IMR-90 (cell line): ENCODE measurements at regions not wholly inside any gene's neighbourhood (a gene's known extent, or its start where the extent isn't known, plus 50 kb on each side); places are given as distances from the start of the nearest gene placed in this dataset.

ENCODE experiments used
- ATAC-seq: fragments of 200-7000 bp; cut with Tn5 transposase; 2 replicates; pipeline ENCODE4 v1.9.1; 2020; ENCODE audit warnings: low read depth, mild to moderate bottlenecking, moderate library complexity
- BruUV-seq: library from RNA; stranded (reverse); fragments of 400-500 nt; replicated peaks from 2 replicates; lab custom pipeline; 2021; lab: Mats Ljungman, UMichigan
- CTCF ChIA-PET: fragments of 300-600 bp; formaldehyde crosslinking; extraction: SDS; loops from one replicate; lab custom pipeline; 2021; ENCODE audit warnings: antibody characterized with exemption; lab: Yijun Ruan, JAX
- POLR2A ChIA-PET: fragments of 300-600 bp; sonication (Branson Sonifier 250); formaldehyde crosslinking; loops from one replicate; lab custom pipeline; 2022; ENCODE audit warnings: antibody characterized with exemption; ENCODE audit not compliant: unreplicated experiment; lab: Charles Lee
- DNase-seq: peaks from one replicate; pipeline ENCODE4 v3.0.0; 2013
- H2AFZ ChIP-seq: replicated peaks from 2 replicates; pipeline ENCODE3; 2013; ENCODE audit warnings: low read length, mild to moderate bottlenecking; ENCODE audit not compliant: poor library complexity
- H2AK5ac ChIP-seq: 2 replicates; pipeline ENCODE4 v1.6.1; 2013; ENCODE audit warnings: low read depth, low read length, inconsistent platforms
- H2AK9ac ChIP-seq: replicated peaks from 2 replicates; pipeline ENCODE3; 2013; ENCODE audit warnings: mild to moderate bottlenecking, low read depth, low read length, moderate library complexity; ENCODE audit not compliant: poor library complexity
- H2BK120ac ChIP-seq: 2 replicates; pipeline ENCODE4 v1.6.1; 2013; ENCODE audit warnings: low read depth, low read length, inconsistent platforms
- H2BK15ac ChIP-seq: 3 replicates; pipeline ENCODE4 v1.6.1; 2013; ENCODE audit warnings: low read depth, low read length, inconsistent platforms
- H2BK20ac ChIP-seq: 2 replicates; pipeline ENCODE4 v1.6.1; 2013; ENCODE audit warnings: low read depth, mild to moderate bottlenecking, inconsistent platforms, low read length, moderate library complexity
- H2BK5ac ChIP-seq: 2 replicates; pipeline ENCODE4 v1.6.1; 2013; ENCODE audit warnings: mild to moderate bottlenecking, low read depth, low read length, inconsistent platforms; ENCODE audit not compliant: poor library complexity, severe bottlenecking
- H3K14ac ChIP-seq: replicated peaks from 2 replicates; pipeline ENCODE4 v1.6.1; 2013; ENCODE audit warnings: low read depth, low read length, inconsistent platforms
- H3K18ac ChIP-seq: 2 replicates; pipeline ENCODE4 v1.6.1; 2013; ENCODE audit warnings: low read depth, low read length, control low read depth
- H3K23ac ChIP-seq: 2 replicates; pipeline ENCODE4 v1.6.1; 2013; ENCODE audit warnings: low read depth, low read length, inconsistent platforms
- H3K27ac ChIP-seq: 2 replicates; pipeline ENCODE4 v1.5.1; 2013; ENCODE audit warnings: mild to moderate bottlenecking, control low read depth, low read length; ENCODE audit not compliant: insufficient read depth
- H3K27me3 ChIP-seq: 2 replicates; pipeline ENCODE4 v1.6.1; 2013; ENCODE audit warnings: low read length; ENCODE audit not compliant: control insufficient read depth, insufficient read depth
- H3K36me3 ChIP-seq: 2 replicates; pipeline ENCODE4 v1.6.1; 2013; ENCODE audit warnings: low read length, mixed read lengths; ENCODE audit not compliant: control insufficient read depth, insufficient read depth
- H3K4ac ChIP-seq: 2 replicates; pipeline ENCODE4 v1.6.1; 2013; ENCODE audit warnings: low read depth, low read length, inconsistent platforms
- H3K4me1 ChIP-seq: 2 replicates; pipeline ENCODE4 v1.6.1; 2013; ENCODE audit warnings: low read length, mixed read lengths; ENCODE audit not compliant: control insufficient read depth, insufficient read depth
- H3K4me2 ChIP-seq: 2 replicates; pipeline ENCODE4 v1.6.1; 2013; ENCODE audit warnings: low read depth, mild to moderate bottlenecking, control low read depth, low read length, moderate library complexity
- H3K4me3 ChIP-seq: 2 replicates; pipeline ENCODE4 v1.5.1; 2013; ENCODE audit warnings: low read depth, mild to moderate bottlenecking, control low read depth, low read length, moderate library complexity; ENCODE audit not compliant: insufficient read depth
- H3K56ac ChIP-seq: 2 replicates; pipeline ENCODE4 v1.6.1; 2013; ENCODE audit warnings: low read length, inconsistent platforms; ENCODE audit not compliant: insufficient read depth; ENCODE audit errors: extremely low read depth
- H3K79me1 ChIP-seq, 2 experiments: 2 replicates each; pipeline ENCODE4 v1.6.1; 2013; ENCODE audit warnings: low read length in 2 of 2, inconsistent platforms in 1 of 2, low read depth in 1 of 2
- H3K9ac ChIP-seq: 2 replicates; pipeline ENCODE4 v1.6.1; 2013; ENCODE audit warnings: low read depth, low read length, control low read depth
- H3K9me1 ChIP-seq: 2 replicates; pipeline ENCODE4 v1.6.1; 2013; ENCODE audit warnings: low read length, inconsistent platforms; ENCODE audit not compliant: insufficient read depth
- H3K9me3 ChIP-seq: 2 replicates; pipeline ENCODE4 v1.6.1; 2013; ENCODE audit warnings: low read length; ENCODE audit not compliant: control insufficient read depth, insufficient read depth
- H4K20me1 ChIP-seq: 2 replicates; pipeline ENCODE4 v1.6.1; 2013; ENCODE audit warnings: low read length, inconsistent platforms; ENCODE audit not compliant: insufficient read depth
- H4K5ac ChIP-seq: 2 replicates; pipeline ENCODE4 v1.6.1; 2013; ENCODE audit warnings: mild to moderate bottlenecking, low read depth, low read length, control low read depth
- H4K8ac ChIP-seq, 2 experiments: 2 replicates each; pipeline ENCODE4 v1.6.1; 2013; ENCODE audit warnings: low read depth in 2 of 2, low read length in 2 of 2, control low read depth in 1 of 2, inconsistent platforms in 1 of 2
- H4K91ac ChIP-seq: 2 replicates; pipeline ENCODE4 v1.6.1; 2013; ENCODE audit warnings: low read depth, low read length, inconsistent platforms; ENCODE audit not compliant: insufficient read depth
- BHLHE40 ChIP-seq: fragments of 150-350 bp; IDR thresholded peaks from 2 replicates; pipeline ENCODE4 v1.6.1; 2016; ENCODE audit warnings: mild to moderate bottlenecking, low read depth, low read length
- CEBPB ChIP-seq: IDR thresholded peaks from 2 replicates; pipeline ENCODE4 v1.6.1; 2012; ENCODE audit warnings: low read depth, low read length, improper control_type of control experiment
- CHD1 ChIP-seq: IDR thresholded peaks from 2 replicates; pipeline ENCODE4 v1.6.1; 2012; ENCODE audit warnings: low read depth, low read length, improper control_type of control experiment
- ELK1 ChIP-seq: fragments of 150-350 bp; IDR thresholded peaks from 2 replicates; pipeline ENCODE4 v1.6.1; 2016; ENCODE audit warnings: low read depth, mild to moderate bottlenecking, low read length, moderate library complexity, borderline replicate concordance
- FOS ChIP-seq: fragments of 150-350 bp; IDR thresholded peaks from 2 replicates; pipeline ENCODE4 v1.6.1; 2016; ENCODE audit warnings: low read depth, low read length
- MAFK ChIP-seq: IDR thresholded peaks from 2 replicates; pipeline ENCODE4 v1.6.1; 2012; ENCODE audit warnings: low read depth, low read length, improper control_type of control experiment
- MAZ ChIP-seq: IDR thresholded peaks from 2 replicates; pipeline ENCODE4 v1.6.1; 2012; ENCODE audit warnings: low read depth, mild to moderate bottlenecking, low read length, improper control_type of control experiment, moderate library complexity, borderline replicate concordance
- NFE2L2 ChIP-seq: fragments of 150-350 bp; IDR thresholded peaks from 2 replicates; pipeline ENCODE4 v1.6.1; 2016; ENCODE audit warnings: low read depth, mild to moderate bottlenecking, low read length
- POLR2A ChIP-seq: IDR thresholded peaks from 2 replicates; pipeline ENCODE4 v1.6.1; 2012; ENCODE audit warnings: mild to moderate bottlenecking, low read depth, low read length
- RAD21 ChIP-seq: IDR thresholded peaks from 2 replicates; pipeline ENCODE4 v1.6.1; 2012; ENCODE audit warnings: low read length, improper control_type of control experiment
- SMC3 ChIP-seq: fragments of 150-350 bp; IDR thresholded peaks from 2 replicates; pipeline ENCODE4 v1.6.1; 2016; ENCODE audit warnings: low read depth, mild to moderate bottlenecking, antibody characterized with exemption, low read length, moderate library complexity
- USF2 ChIP-seq: fragments of 150-350 bp; IDR thresholded peaks from 2 replicates; pipeline ENCODE4 v1.6.1; 2017; ENCODE audit warnings: mild to moderate bottlenecking, antibody characterized with exemption, low read length, low read depth
- whole genome bisulfite sequencing, 2 experiments: methylation state at CpG; one replicate each; pipeline versions ENCODE4 v1.1.5 to v1.1.7; 2013; ENCODE audit warnings: missing lambda C conversion rate in 2 of 2; ENCODE audit not compliant: insufficient read length in 1 of 2; ENCODE audit errors: extremely low coverage in 2 of 2; 5-methylcytosine and 5-hydroxymethylcytosine counted together
- dilution Hi-C: fragments of 300-500 bp; cut with HindIII; formaldehyde crosslinking; loops from one replicate; pipeline ENCODE4 v1.14.3; 2018; ENCODE audit warnings: low sequenced_read_pairs; ENCODE audit not compliant: unreplicated experiment
- in situ Hi-C: fragments of 300-500 bp; cut with MboI; formaldehyde crosslinking; loops from 3 replicates; pipeline ENCODE4 v1.14.3; 2019; ENCODE audit warnings: low sequenced_read_pairs, inconsistent platforms, mixed read lengths
- intact Hi-C: fragments of 100-400 bp; cut with micrococcal nuclease; formaldehyde crosslinking; loops from 2 replicates; pipeline ENCODE4 v1.10.0; 2022

- no peak overlapping the region for H3K14ac ChIP-seq
- H3K36me3 ChIP-seq, result no peaks in the 10 kb centered on the region
- dilution Hi-C loops (no loop called here), in situ Hi-C loops (no loop called here), intact Hi-C loops (no loop called here)
- H2BK120ac ChIP-seq, result no peak overlapping the region
- H2BK15ac ChIP-seq, result no peak overlapping the region
- no peak overlapping the region for H3K23ac ChIP-seq
- TF ChIP-seq POLR2A (no peak), BHLHE40 (no peak), CHD1 (no peak), MAZ (no peak), RAD21 (no peak), ELK1 (no peak), FOS (no peak), NFE2L2 (no peak), CEBPB (no peak), SMC3 (no peak), MAFK (no peak), USF2 (no peak)
- BruUV-seq, result no TSS peak
- H3K4me1 ChIP-seq, result no peaks in the 10 kb centered on the region
- H2BK5ac ChIP-seq, result no peak overlapping the region
- no peaks in the 10 kb centered on the region for H3K79me1 ChIP-seq
- H3K4me3 ChIP-seq, result no peak overlapping the region
- no CpG with 5 or more reads among the region's 2 CpGs for WGBS, 2 experiments
- H2AFZ ChIP-seq, result no peak overlapping the region
- no peak overlapping the region for H2AK5ac ChIP-seq
- H3K4me2 ChIP-seq, result no peak overlapping the region
- no peak overlapping the region for H3K27ac ChIP-seq
- peaks cover 39% of the 10 kb centered on the region for H3K9me3 ChIP-seq
- ATAC-seq, result no peak
- no peak overlapping the region for H4K8ac ChIP-seq
- H3K9ac ChIP-seq, result no peak overlapping the region
- no peaks in the 10 kb centered on the region for H3K27me3 ChIP-seq
- H2AK9ac ChIP-seq, result no peak overlapping the region
- no peak overlapping the region for H4K5ac ChIP-seq
- ChIA-PET POLR2A (no interaction called here), CTCF (no interaction called here)
- H4K20me1 ChIP-seq, result no peaks in the 10 kb centered on the region
- no peaks in the 10 kb centered on the region for H3K9me1 ChIP-seq
- no peak overlapping the region for H3K18ac ChIP-seq
- H4K91ac ChIP-seq, result no peak overlapping the region
- H2BK20ac ChIP-seq, result no peak overlapping the region
- no peak overlapping the region for H3K56ac ChIP-seq
- no peak for DNase-seq
- H3K4ac ChIP-seq, result no peak overlapping the region
Observed at GRCh38 chr2:15818881-15819280, 121.5 kb upstream of the MYCN start.
